SU-DHL-6 (cell line): ENCODE measurements at regions not wholly inside any gene's neighbourhood (a gene's known extent, or its start where the extent isn't known, plus 50 kb on each side); places are given as distances from the start of the nearest gene placed in this dataset.
A peak's percentile ranks its signal among the peaks of the same experiment; 100 is the strongest.

Source experiments
- H2AFZ ChIP-seq: fragments of 200-600 bp; sonication (generic); 2 replicates; pipeline ENCODE4 v1.6.1; 2014; ENCODE audit warnings: low read depth, mild to moderate bottlenecking, moderate library complexity, mixed read lengths, antibody characterized with exemption, low read length; ENCODE audit not compliant: severe bottlenecking
- H3F3A ChIP-seq: fragments of 200-600 bp; shearing (Covaris generic); 2 replicates; pipeline ENCODE4 v1.6.0; 2016; ENCODE audit warnings: antibody characterized with exemption, mild to moderate bottlenecking; ENCODE audit not compliant: insufficient read depth
- H3K27ac ChIP-seq: fragments of 200-600 bp; sonication (generic); 2 replicates; pipeline ENCODE4 v1.5.1; 2016; ENCODE audit warnings: low read depth, mild to moderate bottlenecking, low read length, moderate library complexity, mixed read lengths
- H3K27me3 ChIP-seq: fragments of 200-600 bp; sonication (generic), shearing (Covaris generic); 2 replicates; pipeline ENCODE4 v1.6.0; 2014; ENCODE audit warnings: mild to moderate bottlenecking, low read length
- H3K36me3 ChIP-seq: fragments of 200-600 bp; sonication (generic); 2 replicates; pipeline ENCODE4 v1.6.1; 2014; ENCODE audit warnings: mild to moderate bottlenecking, low read length, mixed read lengths
- H3K4me2 ChIP-seq: fragments of 300-600, 200-600 bp; shearing (Covaris generic), sonication (generic); 2 replicates; pipeline ENCODE4 v1.6.0; 2014; ENCODE audit warnings: low read length, low read depth, mild to moderate bottlenecking; ENCODE audit not compliant: poor library complexity, severe bottlenecking
- H3K4me3 ChIP-seq: fragments of 200-600 bp; sonication (generic); 2 replicates; pipeline ENCODE4 v1.5.1; 2014; ENCODE audit warnings: antibody characterized with exemption, low read length, mild to moderate bottlenecking, mixed read lengths; ENCODE audit not compliant: insufficient read depth, poor library complexity, severe bottlenecking
- H3K79me2 ChIP-seq: fragments of 200-600 bp; sonication (generic); 2 replicates; pipeline ENCODE4 v1.6.1; 2014; ENCODE audit warnings: mild to moderate bottlenecking, low read length, moderate library complexity; ENCODE audit not compliant: insufficient read depth
- H3K9ac ChIP-seq: fragments of 200-600 bp; sonication (generic); 2 replicates; pipeline ENCODE4 v1.7.0; 2014; ENCODE audit warnings: mild to moderate bottlenecking, low read length
- H3K9me2 ChIP-seq: fragments of 200-600 bp; sonication (generic); replicated peaks from 2 replicates; pipeline ENCODE4 v1.6.1; 2014; ENCODE audit warnings: low read length; ENCODE audit not compliant: insufficient read depth
- H3K9me3 ChIP-seq: fragments of 200-600 bp; sonication (generic); 2 replicates; pipeline ENCODE4 v1.6.1; 2014; ENCODE audit warnings: low read length, mixed read lengths; ENCODE audit not compliant: insufficient read depth
- H4K20me1 ChIP-seq: fragments of 200-600 bp; sonication (generic); 2 replicates; pipeline ENCODE4 v1.6.1; 2014; ENCODE audit warnings: low read depth, mild to moderate bottlenecking, antibody characterized with exemption, low read length, moderate library complexity, mixed read lengths
- CTCF ChIP-seq: fragments of 200-600 bp; sonication (generic); IDR thresholded peaks from one replicate; pipeline ENCODE4 v1.5.1; 2017; ENCODE audit warnings: antibody characterized with exemption, mild to moderate bottlenecking, low read length, moderate library complexity; ENCODE audit not compliant: insufficient read depth, poor library complexity, severe bottlenecking
- EZH2phosphoT487 ChIP-seq: fragments of 200-600 bp; sonication (generic), shearing (Covaris generic); conservative IDR thresholded peaks from 2 replicates; pipeline ENCODE4 v1.6.1; 2018; ENCODE audit warnings: mild to moderate bottlenecking, antibody characterized with exemption, low read length, moderate library complexity, mixed read lengths

GRCh38 chr4:129342819-129343408, 247.0 kb downstream of the C4orf33 start:
- Histone ChIP-seq H3K9me3 (no peaks in the 10 kb centered on the region), H3K27me3 (no peaks in the 10 kb centered on the region), H3F3A (no peaks in the 10 kb centered on the region), H2AFZ (no peak overlapping the region), H4K20me1 (no peaks in the 10 kb centered on the region), H3K36me3 (no peaks in the 10 kb centered on the region), H3K4me2 (no peak overlapping the region), H3K9ac (no peak overlapping the region), H3K79me2 (no peaks in the 10 kb centered on the region), H3K4me3 (no peak overlapping the region), H3K27ac (no peak overlapping the region), H3K9me2 (no peaks in the 10 kb centered on the region)
- TF ChIP-seq CTCF (no peak), EZH2phosphoT487 (no peak)

GRCh38 chr4:129344058-129344457, 248.1 kb downstream of the C4orf33 start:
- no peak overlapping the region for H3K4me3 ChIP-seq
- no peaks in the 10 kb centered on the region for H3K36me3 ChIP-seq
- no peaks in the 10 kb centered on the region for H3K27me3 ChIP-seq
- H4K20me1 ChIP-seq: no peaks in the 10 kb centered on the region
- H3K9me2 ChIP-seq: no peaks in the 10 kb centered on the region
- H3K4me2 ChIP-seq: no peak overlapping the region
- H3K27ac ChIP-seq: no peak overlapping the region
- H3K9ac ChIP-seq: no peak overlapping the region
- TF ChIP-seq EZH2phosphoT487 (no peak), CTCF (peak; percentile 25)
- H3K9me3 ChIP-seq: no peaks in the 10 kb centered on the region
- H3F3A ChIP-seq: no peaks in the 10 kb centered on the region
- no peaks in the 10 kb centered on the region for H3K79me2 ChIP-seq
- H2AFZ ChIP-seq: no peak overlapping the region

- TF ChIP-seq EZH2phosphoT487 (no peak), CTCF (no peak)
- no peak overlapping the region for H3K9ac ChIP-seq
- no peak overlapping the region for H3K27ac ChIP-seq
Observed at GRCh38 chr4:129345609-129346008, 249.7 kb downstream of the C4orf33 start.

More at GRCh38 chr4:129345609-129346008, 249.7 kb downstream of the C4orf33 start:
- Histone ChIP-seq H3K9me2 (no peaks in the 10 kb centered on the region), H3K9me3 (no peaks in the 10 kb centered on the region), H3K4me2 (no peak overlapping the region), H3K27me3 (no peaks in the 10 kb centered on the region), H2AFZ (no peak overlapping the region), H3K36me3 (no peaks in the 10 kb centered on the region), H3K79me2 (no peaks in the 10 kb centered on the region), H3K4me3 (no peak overlapping the region), H3F3A (no peaks in the 10 kb centered on the region), H4K20me1 (no peaks in the 10 kb centered on the region)
